SIG-M5 treated with dmso at 0.1 percent for 504 hours (cell line): ENCODE measurements at regions not wholly inside any gene's neighbourhood (a gene's known extent, or its start where the extent isn't known, plus 50 kb on each side); places are given as distances from the start of the nearest gene placed in this dataset.

Experiments
- DNase-seq: peaks from one replicate; lab custom pipeline; 2025; ENCODE audit not compliant: unreplicated experiment; lab: John Stamatoyannopoulos, UW

GRCh38 chr9:21657966-21658667 is 144.3 kb upstream of the MTAP start:
- DNase-seq, result no peak

DNA sequence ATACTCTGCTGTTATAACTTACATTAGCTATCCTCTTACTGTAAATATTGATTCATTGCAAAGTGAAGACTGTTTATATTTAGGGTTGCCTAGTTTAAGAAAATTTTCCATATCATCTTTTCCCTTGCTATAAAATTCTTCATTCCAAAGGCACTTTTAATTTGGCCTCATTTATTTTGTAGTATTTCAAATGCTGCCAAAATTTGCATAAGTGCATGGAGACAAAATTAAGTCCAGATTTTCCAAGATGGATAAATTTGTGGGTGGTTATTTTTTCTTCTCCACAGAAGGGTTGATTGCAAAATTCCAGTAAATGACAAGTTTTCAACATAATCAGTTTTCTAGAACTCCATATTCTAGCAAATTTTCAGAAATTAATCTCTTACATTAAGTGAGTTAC is 141.5 kb upstream of the MTAP start:
- DNase-seq, result no peak

GRCh38 chr9:21661626-21662025 is 140.8 kb upstream of the MTAP start:
- no peak for DNase-seq

DNA sequence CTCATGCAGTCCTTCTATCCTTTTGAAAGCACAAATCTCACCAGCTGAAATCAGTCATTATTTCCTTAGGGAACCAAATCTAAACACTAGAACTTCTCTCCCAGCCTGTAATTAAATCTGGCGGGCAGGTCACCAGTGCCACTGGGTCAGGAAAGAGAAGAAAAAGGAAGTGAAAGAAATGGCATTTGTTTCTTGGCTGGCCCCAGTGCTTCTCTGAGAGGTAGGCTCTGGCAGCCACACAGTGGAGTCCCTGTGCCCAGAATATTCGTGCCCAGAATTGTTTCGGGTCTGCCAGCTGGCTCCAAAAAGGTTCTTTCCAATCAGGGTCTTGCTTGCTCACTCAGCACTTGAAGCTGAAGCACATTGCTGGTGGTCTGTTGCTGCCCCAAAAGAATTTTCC is 133.9 kb upstream of the MTAP start:
- no peak for DNase-seq

- no peak for DNase-seq
Observed at GRCh38 chr9:21669701-21670100, 132.7 kb upstream of the MTAP start.

DNA sequence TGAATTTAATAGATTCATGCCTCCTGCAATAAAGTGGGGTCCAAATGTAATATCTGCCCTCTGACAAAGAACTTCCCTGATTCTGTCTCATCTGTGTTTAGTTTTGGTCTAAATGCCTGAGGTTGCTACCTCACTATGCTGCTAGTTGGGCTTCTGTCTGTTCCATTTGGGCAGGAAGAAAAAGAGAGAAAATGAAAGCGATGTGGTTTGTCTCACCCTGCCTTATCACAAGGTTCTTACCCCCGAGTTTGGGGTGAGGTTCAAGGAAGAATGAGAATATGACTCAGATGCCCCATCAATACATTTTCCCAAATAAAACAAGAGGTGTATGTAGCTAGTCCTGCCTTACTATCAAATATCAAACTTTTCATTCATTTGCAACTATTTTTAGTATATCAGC is 132.1 kb upstream of the MTAP start:
- DNase-seq, result no peak

DNA sequence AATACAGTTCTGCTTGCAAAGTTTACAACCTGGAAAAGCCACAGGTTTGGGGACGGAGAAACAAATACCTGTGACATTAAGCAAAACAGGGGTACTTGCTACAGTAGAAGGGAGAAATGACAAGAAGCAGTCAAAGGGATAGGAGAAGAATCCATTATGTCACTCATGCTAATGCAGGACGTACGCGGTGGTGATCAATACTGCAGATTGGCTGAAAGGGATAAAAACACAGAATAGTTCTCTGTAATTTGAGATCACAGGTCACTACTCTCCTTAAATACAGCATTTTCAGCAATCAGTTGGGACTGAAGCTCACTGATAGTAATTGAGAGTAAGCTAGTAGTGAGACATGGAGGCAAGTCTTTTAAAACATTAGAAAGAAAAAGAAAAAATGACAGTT is 130.3 kb upstream of the MTAP start:
- DNase-seq, result no peak

DNA sequence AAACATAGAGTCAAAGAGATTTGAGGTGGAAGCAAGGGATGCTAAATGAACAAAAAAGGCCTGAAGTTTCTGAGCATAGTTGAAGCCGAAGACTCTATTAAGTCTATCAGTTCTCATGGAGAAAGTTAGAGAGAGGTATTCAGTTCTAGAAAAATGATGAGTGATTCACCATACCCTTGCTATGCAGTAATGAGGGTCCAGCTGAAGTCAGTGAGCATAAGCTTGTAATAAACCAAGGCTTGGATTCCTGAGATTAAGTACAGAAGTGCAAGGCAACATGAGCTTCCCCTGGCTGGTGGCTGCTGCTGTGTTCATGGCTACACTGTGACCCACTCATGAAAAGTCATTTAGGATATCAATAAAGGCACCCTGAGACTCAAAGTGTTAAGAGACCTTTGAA is 129.7 kb upstream of the MTAP start:
- DNase-seq, result no peak

- DNase-seq, result no peak
Observed at GRCh38 chr9:21674894-21675293, 127.5 kb upstream of the MTAP start.

- no peak for DNase-seq
Observed at GRCh38 chr9:21677387-21677786, 125.0 kb upstream of the MTAP start.

DNA sequence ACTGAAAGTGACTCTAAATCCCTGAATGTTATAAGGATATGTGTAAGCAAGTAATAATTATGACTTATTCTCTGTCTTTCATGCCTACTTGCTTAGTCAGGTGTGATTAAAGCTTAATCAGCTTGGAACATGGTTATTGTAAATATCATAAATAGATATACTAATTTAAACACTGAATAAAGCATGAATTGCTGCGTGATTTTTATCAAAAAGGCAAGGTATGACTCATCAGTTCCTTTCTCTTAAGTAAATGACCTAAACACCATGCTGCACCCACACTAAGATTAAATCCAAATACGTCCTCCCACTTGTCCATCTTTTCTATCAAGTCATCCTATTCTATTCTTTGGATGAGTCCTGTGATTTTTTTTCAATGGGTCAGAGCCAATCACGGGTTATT is 124.6 kb upstream of the MTAP start:
- no peak for DNase-seq

GRCh38 chr9:21679432-21679831 is 123.0 kb upstream of the MTAP start:
- no peak for DNase-seq

GRCh38 chr9:21680590-21680989 is 121.8 kb upstream of the MTAP start:
- no peak for DNase-seq

- no peak for DNase-seq
Observed at GRCh38 chr9:21681641-21682040, 120.8 kb upstream of the MTAP start.

DNA sequence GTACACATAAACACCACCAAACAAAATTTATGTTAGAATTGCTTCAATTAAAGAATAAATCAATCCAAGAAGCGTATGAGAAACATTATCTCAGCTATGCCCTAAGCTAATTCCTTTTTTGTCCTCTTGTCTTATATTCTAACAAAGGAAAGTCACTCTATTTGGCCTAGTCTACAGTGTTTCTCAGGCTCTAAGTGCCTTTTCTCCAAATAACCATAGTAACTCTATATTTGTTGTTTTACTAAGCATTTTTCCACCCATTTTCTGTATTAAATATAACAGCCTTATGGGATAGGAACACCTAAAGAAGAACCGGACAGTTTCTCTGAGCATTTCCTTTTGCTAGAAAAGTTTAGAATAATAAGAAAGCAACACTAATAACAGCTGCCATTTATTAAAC is 120.1 kb upstream of the MTAP start:
- no peak for DNase-seq

DNA sequence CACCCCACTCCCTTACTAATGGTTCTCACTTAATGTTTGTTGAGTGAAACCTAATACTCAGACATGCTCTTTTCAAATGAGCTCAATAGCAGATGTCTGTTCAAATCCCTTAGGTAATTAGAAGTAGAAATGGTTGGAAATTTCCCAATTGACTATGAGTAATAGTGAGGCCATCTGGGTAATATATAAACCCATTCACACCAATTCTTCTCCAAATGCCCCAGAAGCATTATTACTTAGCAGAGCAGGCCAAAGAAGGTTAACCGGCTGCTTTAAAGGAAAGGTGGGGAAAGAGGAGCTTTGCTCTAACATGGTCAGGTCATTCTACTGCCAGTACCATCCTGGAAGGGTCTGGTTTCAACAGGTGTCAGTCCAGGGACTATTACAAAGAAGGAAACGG is 119.5 kb upstream of the MTAP start:
- DNase-seq, result no peak

DNA sequence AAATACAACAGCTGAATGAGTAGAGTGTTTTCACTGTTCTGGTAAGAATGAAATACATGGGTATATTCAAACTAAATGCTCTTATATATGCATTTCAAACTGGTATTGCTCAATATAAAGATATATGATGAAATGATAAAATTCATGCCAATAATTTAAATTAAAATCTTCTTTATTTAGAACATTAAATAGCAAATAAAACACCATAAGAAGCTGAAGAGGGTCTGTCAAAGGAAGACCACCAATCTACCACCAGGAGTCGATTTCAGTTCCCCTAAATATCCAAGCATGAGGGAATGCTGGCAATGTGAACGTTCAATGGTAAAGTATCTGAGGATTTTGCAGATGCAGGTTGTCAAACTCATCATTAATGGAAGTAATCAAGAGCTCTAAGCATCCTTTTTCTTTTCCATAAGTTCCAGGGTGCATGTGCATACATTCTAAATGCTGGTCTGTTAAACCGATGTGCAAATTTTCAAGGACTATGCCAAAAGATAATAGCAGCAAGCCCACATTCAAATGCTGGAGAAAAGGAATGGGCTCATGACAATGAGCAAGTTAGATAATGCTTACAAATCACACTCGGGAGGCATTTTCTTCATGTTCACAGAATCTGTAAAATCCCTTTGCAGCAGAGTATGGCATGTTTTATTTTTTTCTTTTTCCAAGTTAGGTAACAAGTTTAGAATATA is 118.8 kb upstream of the MTAP start:
- DNase-seq, result no peak

- DNase-seq, result no peak
Observed at GRCh38 chr9:21684231-21684630, 118.2 kb upstream of the MTAP start.

DNA sequence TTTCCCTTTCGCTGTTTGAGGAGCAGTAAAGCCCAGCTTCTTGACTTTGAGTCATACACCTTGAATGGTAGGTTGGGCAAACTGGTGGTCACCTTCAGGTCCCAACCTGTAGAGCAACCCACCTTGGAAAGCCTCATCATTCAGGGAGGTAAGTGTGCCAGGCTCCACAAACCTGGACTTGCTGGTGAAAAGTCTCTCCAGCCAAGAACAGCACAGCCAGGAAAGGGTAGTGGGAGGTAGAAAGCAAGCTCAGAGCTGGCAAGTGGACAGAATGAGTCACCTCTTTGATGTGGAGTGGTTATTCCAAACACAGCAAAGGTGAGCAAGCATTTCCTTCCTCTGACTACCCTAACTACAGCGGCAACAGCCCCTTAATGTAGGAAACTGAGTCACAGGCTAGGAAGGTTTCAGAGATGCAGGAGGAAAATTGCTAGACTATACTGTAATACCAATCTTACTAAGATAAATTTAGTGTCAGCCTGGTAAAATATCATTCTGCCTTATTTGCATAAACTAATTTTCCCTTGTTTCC is 117.5 kb upstream of the MTAP start:
- no peak for DNase-seq

DNA sequence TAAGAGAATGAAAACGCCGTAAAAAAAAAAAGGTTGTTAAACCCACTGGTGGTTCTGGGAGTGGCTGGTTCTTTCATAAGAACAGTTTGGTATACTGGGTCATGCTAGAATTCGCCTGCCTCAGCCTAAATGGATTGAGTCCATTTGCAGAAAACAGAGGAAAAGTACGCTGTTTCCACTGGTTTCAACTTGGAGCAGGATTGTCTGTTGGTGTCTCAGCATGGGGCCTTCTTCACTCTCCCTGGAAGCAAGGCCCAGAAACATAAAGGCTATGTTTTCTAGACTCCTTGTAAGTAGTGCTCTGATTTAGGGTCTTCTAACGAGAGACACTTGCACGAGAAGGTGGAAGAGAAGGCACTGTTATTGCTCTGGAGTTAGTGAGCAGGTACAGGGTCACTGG is 116.9 kb upstream of the MTAP start:
- no peak for DNase-seq

DNA sequence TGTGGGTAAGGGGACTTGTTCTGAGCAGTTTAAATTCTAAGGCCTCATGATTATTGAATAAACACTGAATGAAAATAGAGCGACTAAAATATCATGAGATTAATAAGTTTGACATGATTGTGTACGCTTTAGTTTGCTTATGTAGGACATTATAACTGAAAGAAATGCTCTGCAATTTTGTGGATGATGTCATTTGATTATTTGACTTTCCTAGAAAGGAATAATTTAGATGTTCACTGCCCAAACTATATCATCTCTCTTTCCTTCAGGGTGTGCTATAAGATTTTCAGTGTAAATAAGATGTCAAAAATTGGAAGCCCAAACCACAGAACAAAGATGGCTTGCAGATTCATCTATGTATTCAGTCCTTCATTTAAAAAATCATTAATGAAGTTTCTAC is 115.7 kb upstream of the MTAP start:
- no peak for DNase-seq

DNA sequence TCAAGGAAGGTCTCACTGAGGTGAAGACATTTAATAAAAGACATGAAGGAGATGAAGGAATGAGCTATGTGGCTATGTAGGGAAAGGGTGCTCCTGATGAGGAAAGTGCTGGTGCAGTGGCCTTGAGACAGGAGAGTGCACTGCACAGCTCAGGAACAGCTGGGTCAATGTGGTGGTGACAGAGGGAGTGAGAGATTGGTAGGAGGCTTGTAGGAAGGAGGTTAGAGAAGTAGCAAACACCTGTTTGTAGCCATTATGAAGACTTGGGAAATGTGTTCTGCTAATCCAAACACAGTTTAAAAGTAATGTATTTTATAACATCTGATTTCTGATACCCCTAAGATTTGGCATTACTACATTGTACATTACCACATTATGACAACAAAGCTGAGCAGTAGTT is 115.1 kb upstream of the MTAP start:
- no peak for DNase-seq
